Activated CD8-positive, alpha-beta T cell treated with anti-CD3 and anti-CD28 coated beads for 36 hours (primary cell): ENCODE measurements at regions not wholly inside any gene's neighbourhood (a gene's known extent, or its start where the extent isn't known, plus 50 kb on each side); places are given as distances from the start of the nearest gene placed in this dataset.

Experiments used
- ATAC-seq: fragments of 200-7000 bp; cut with Tn5 transposase; one replicate; pipeline ENCODE4 v1.10.0; 2021; ENCODE audit warnings: mild to moderate bottlenecking, moderate library complexity
- CTCF ChIA-PET: fragments of 350-600 bp; sonication (Branson Sonifier 250); formaldehyde crosslinking; loops from one replicate; lab custom pipeline; 2021; ENCODE audit warnings: antibody characterized with exemption; lab: Charles Lee
- POLR2A ChIA-PET: fragments of 350-600 bp; sonication (Branson Sonifier 250); formaldehyde crosslinking; loops from one replicate; lab custom pipeline; 2021; ENCODE audit warnings: antibody characterized with exemption; lab: Charles Lee
- DNase-seq: peaks from one replicate; pipeline ENCODE4 v3.0.0-alpha.2; 2020
- H3K27ac Mint-ChIP-seq: one replicate; pipeline ENCODE4 v1.8.0; 2021; ENCODE audit warnings: mild to moderate bottlenecking, mixed read lengths
- H3K27me3 Mint-ChIP-seq: one replicate; pipeline ENCODE4 v1.8.0; 2021; ENCODE audit warnings: mixed read lengths
- H3K36me3 Mint-ChIP-seq: one replicate; pipeline ENCODE4 v1.8.0; 2021; ENCODE audit warnings: low read depth, mixed read lengths
- H3K4me1 Mint-ChIP-seq: one replicate; pipeline ENCODE4 v1.8.0; 2021; ENCODE audit warnings: low read depth, mixed read lengths
- H3K4me3 Mint-ChIP-seq: one replicate; pipeline ENCODE4 v1.8.0; 2021; ENCODE audit warnings: mild to moderate bottlenecking, moderate library complexity, mixed read lengths
- H3K9me3 Mint-ChIP-seq: one replicate; pipeline ENCODE4 v1.8.0; 2021; ENCODE audit warnings: mixed read lengths
- intact Hi-C: fragments of 100-400 bp; cut with micrococcal nuclease; formaldehyde crosslinking; loops from one replicate; pipeline ENCODE4 v1.10.0; 2022
- TF ChIP-seq, protein P1 (sequence below): fragments of 200-600 bp; IDR thresholded peaks from one replicate; pipeline ENCODE4 v1.8.0; 2022; ENCODE audit warnings: antibody characterized with exemption, mild to moderate bottlenecking

GRCh38 chr2:144126302-144126701 lies 393.6 kb downstream of the ZEB2 start:
- ATAC-seq (no peak), DNase-seq (no peak)
- TF ChIP-seq, protein P1, sequence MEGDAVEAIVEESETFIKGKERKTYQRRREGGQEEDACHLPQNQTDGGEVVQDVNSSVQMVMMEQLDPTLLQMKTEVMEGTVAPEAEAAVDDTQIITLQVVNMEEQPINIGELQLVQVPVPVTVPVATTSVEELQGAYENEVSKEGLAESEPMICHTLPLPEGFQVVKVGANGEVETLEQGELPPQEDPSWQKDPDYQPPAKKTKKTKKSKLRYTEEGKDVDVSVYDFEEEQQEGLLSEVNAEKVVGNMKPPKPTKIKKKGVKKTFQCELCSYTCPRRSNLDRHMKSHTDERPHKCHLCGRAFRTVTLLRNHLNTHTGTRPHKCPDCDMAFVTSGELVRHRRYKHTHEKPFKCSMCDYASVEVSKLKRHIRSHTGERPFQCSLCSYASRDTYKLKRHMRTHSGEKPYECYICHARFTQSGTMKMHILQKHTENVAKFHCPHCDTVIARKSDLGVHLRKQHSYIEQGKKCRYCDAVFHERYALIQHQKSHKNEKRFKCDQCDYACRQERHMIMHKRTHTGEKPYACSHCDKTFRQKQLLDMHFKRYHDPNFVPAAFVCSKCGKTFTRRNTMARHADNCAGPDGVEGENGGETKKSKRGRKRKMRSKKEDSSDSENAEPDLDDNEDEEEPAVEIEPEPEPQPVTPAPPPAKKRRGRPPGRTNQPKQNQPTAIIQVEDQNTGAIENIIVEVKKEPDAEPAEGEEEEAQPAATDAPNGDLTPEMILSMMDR: no peak
- Mint-ChIP-seq H3K36me3 (peaks cover 19% of the 10 kb centered on the region), H3K27me3 (no peaks in the 10 kb centered on the region), H3K4me3 (no peak overlapping the region), H3K27ac (no peak overlapping the region), H3K4me1 (peaks cover 26% of the 10 kb centered on the region), H3K9me3 (no peaks in the 10 kb centered on the region)
- ChIA-PET POLR2A (interaction anchor here (0.7 kb wide), 1 partner anchor 326 kb away, joined by 3 read pairs; no protein-coding TSS in a partner anchor), CTCF (no interaction called here)
- intact Hi-C loops: no loop called here

GRCh38 chr2:144125751-144126150 lies 394.2 kb downstream of the ZEB2 start:
- H3K27ac Mint-ChIP-seq: no peak overlapping the region
- intact Hi-C loops: no loop called here
- H3K9me3 Mint-ChIP-seq: no peaks in the 10 kb centered on the region
- peaks cover 22% of the 10 kb centered on the region for H3K4me1 Mint-ChIP-seq
- H3K36me3 Mint-ChIP-seq: peaks cover 17% of the 10 kb centered on the region
- CTCF ChIA-PET: no interaction called here
- POLR2A ChIA-PET: no interaction called here
- no peaks in the 10 kb centered on the region for H3K27me3 Mint-ChIP-seq
- ATAC-seq: no peak
- TF ChIP-seq, protein P1: no peak
- DNase-seq: no peak
- H3K4me3 Mint-ChIP-seq: no peak overlapping the region

DNA sequence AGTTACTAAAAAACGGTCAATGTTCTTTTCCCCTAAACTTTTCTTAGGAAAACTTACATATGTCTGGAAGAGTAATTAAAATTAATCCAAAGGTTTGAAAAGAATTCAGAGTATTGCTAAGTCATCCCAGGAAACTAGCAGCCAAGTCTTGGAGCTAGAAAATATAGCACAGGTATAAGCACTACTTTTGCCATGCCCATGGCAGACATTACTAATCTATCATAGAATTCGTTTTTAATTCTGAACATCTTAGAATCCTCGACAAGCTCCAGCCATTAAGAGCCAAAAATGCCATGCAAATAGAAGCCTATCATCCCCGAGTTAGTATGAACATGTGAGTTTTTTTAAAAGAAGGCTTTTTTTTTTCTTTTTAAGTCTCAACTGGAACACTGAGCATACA lies 395.0 kb downstream of the ZEB2 start:
- no peak overlapping the region for H3K27ac Mint-ChIP-seq
- no peak overlapping the region for H3K4me3 Mint-ChIP-seq
- no peak for DNase-seq
- H3K4me1 Mint-ChIP-seq: peaks cover 16% of the 10 kb centered on the region
- H3K9me3 Mint-ChIP-seq: no peaks in the 10 kb centered on the region
- H3K27me3 Mint-ChIP-seq: no peaks in the 10 kb centered on the region
- intact Hi-C loops: no loop called here
- POLR2A ChIA-PET: no interaction called here
- peaks cover 17% of the 10 kb centered on the region for H3K36me3 Mint-ChIP-seq
- TF ChIP-seq, protein P1: no peak
- CTCF ChIA-PET: no interaction called here
- ATAC-seq: no peak

- Mint-ChIP-seq H3K4me1 (peaks cover 17% of the 10 kb centered on the region), H3K27ac (no peak overlapping the region), H3K27me3 (no peaks in the 10 kb centered on the region), H3K9me3 (peaks cover 5% of the 10 kb centered on the region), H3K36me3 (peaks cover 15% of the 10 kb centered on the region), H3K4me3 (no peak overlapping the region)
- intact Hi-C loops: no loop called here
- ChIA-PET CTCF (no interaction called here), POLR2A (no interaction called here)
- TF ChIP-seq, protein P1: no peak
- no peak for ATAC-seq
- no peak for DNase-seq
Observed at GRCh38 chr2:144120487-144120886, 399.4 kb downstream of the ZEB2 start.

- DNase-seq (no peak), ATAC-seq (peak; percentile 24)
- H3K4me3 Mint-ChIP-seq: no peak overlapping the region
- peaks cover 21% of the 10 kb centered on the region for H3K36me3 Mint-ChIP-seq
- no peaks in the 10 kb centered on the region for H3K27me3 Mint-ChIP-seq
- peaks cover 31% of the 10 kb centered on the region for H3K4me1 Mint-ChIP-seq
- POLR2A ChIA-PET: no interaction called here
- intact Hi-C loops: no loop called here
- CTCF ChIA-PET: no interaction called here
- peak overlapping the region; percentile 72 for H3K27ac Mint-ChIP-seq
- H3K9me3 Mint-ChIP-seq: peaks cover 5% of the 10 kb centered on the region
- TF ChIP-seq, protein P1: no peak
Observed at GRCh38 chr2:144117086-144117485, 402.8 kb downstream of the ZEB2 start.
